Neural progenitor cell (in vitro differentiated cells): ENCODE measurements at regions not wholly inside any gene's neighbourhood (a gene's known extent, or its start where the extent isn't known, plus 50 kb on each side); places are given as distances from the start of the nearest gene placed in this dataset.
"Not testable (repeated sequence)": the region's sequence is repeated elsewhere in the genome, so short reads cannot be mapped to it uniquely, and the experiment has no call there.

Experiments used
- EZH2 ChIP-seq: fragments of 200-600 bp; sonication (generic); IDR thresholded peaks from 2 replicates; pipeline ENCODE4 v1.6.1; 2017; ENCODE audit warnings: antibody characterized with exemption, mild to moderate bottlenecking, moderate library complexity
- EZH2phosphoT487 ChIP-seq: fragments of 200-600 bp; sonication (generic); IDR thresholded peaks from 2 replicates; pipeline ENCODE4 v1.6.1; 2017; ENCODE audit warnings: antibody characterized with exemption
- TF ChIP-seq, protein P1 (sequence below): fragments of 200-600 bp; sonication (generic); IDR thresholded peaks from 2 replicates; pipeline ENCODE4 v1.5.1; 2017; ENCODE audit warnings: antibody characterized with exemption, mild to moderate bottlenecking

DNA sequence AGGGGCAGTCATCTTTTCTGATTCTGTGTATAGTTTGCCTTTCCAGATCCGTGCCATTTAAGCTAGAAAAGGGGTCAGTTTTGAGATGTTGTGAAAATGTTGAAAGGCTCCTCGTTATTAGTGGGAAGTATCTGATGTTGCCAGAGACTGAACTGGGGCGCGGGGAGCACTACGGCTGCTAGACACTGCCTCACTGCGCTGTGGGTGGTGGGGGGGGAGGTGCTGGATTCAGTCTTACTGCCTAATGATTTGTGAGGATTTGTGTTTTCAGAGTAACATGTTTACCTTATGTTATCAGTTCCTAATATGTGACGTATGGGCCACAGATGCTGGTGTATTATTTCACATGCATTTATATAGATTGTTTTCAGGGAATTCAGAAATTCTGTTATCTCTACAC, 53.3 kb upstream of the APOD start:
- TF ChIP-seq, protein P1, sequence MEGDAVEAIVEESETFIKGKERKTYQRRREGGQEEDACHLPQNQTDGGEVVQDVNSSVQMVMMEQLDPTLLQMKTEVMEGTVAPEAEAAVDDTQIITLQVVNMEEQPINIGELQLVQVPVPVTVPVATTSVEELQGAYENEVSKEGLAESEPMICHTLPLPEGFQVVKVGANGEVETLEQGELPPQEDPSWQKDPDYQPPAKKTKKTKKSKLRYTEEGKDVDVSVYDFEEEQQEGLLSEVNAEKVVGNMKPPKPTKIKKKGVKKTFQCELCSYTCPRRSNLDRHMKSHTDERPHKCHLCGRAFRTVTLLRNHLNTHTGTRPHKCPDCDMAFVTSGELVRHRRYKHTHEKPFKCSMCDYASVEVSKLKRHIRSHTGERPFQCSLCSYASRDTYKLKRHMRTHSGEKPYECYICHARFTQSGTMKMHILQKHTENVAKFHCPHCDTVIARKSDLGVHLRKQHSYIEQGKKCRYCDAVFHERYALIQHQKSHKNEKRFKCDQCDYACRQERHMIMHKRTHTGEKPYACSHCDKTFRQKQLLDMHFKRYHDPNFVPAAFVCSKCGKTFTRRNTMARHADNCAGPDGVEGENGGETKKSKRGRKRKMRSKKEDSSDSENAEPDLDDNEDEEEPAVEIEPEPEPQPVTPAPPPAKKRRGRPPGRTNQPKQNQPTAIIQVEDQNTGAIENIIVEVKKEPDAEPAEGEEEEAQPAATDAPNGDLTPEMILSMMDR = not testable (repeated sequence)
- TF ChIP-seq EZH2, EZH2phosphoT487: not testable (repeated sequence)
